H1 (cell line): ENCODE measurements at regions not wholly inside any gene's neighbourhood (a gene's known extent, or its start where the extent isn't known, plus 50 kb on each side); places are given as distances from the start of the nearest gene placed in this dataset.

Experiments
- BRCA1 ChIP-seq: IDR thresholded peaks from 2 replicates; pipeline ENCODE4 v1.6.1; 2012; ENCODE audit warnings: low read depth, low read length, improper control_type of control experiment
- CHD7 ChIP-seq: fragments of 300-600 bp; sonication (generic); IDR thresholded peaks from 2 replicates; pipeline ENCODE4 v1.7.1; 2012; ENCODE audit warnings: low read length, moderate library complexity, mild to moderate bottlenecking, inconsistent platforms; ENCODE audit not compliant: insufficient replicate concordance
- EZH2 ChIP-seq: fragments of 200-600 bp; sonication (generic); IDR thresholded peaks from 2 replicates; pipeline ENCODE4 v1.7.1; 2012; ENCODE audit warnings: low read depth, mild to moderate bottlenecking, moderate library complexity, low read length, inconsistent platforms; ENCODE audit not compliant: severe bottlenecking
- GABPA ChIP-seq: IDR thresholded peaks from 2 replicates; pipeline ENCODE4 v1.6.1; 2011; ENCODE audit warnings: mild to moderate bottlenecking, low read length, moderate library complexity, borderline replicate concordance; ENCODE audit not compliant: insufficient read depth
- KDM5A ChIP-seq: fragments of 200-600 bp; IDR thresholded peaks from 2 replicates; pipeline ENCODE4 v1.7.1; 2012; ENCODE audit warnings: mild to moderate bottlenecking, low read length, inconsistent platforms, mixed read lengths
- MAFK ChIP-seq: IDR thresholded peaks from 2 replicates; pipeline ENCODE4 v1.6.1; 2012; ENCODE audit warnings: low read depth, mild to moderate bottlenecking, improper control_type of control experiment, low read length
- POLR2A ChIP-seq, 2 experiments: IDR thresholded peaks; 1 replicate in 1 of 2; 2 replicates in 1 of 2; pipeline ENCODE4 v1.6.1; 2011; ENCODE audit warnings: low read depth in 2 of 2, low read length in 2 of 2, mild to moderate bottlenecking in 2 of 2; ENCODE audit errors: control extremely low read depth in 1 of 2
- RXRA ChIP-seq: IDR thresholded peaks from 2 replicates; pipeline ENCODE4 v1.6.1; 2011; ENCODE audit warnings: low read depth, mild to moderate bottlenecking, low read length, moderate library complexity; ENCODE audit not compliant: insufficient read depth
- SAP30 ChIP-seq: fragments of 300-600 bp; sonication (generic); IDR thresholded peaks from 2 replicates; pipeline ENCODE4 v1.7.1; 2012; ENCODE audit warnings: low read length, moderate library complexity, mild to moderate bottlenecking, inconsistent platforms; ENCODE audit not compliant: insufficient read depth, insufficient replicate concordance
- SIN3A ChIP-seq, 2 experiments: IDR thresholded peaks in 1 of 2; conservative IDR thresholded peaks in 1 of 2; 2 replicates each; pipeline ENCODE4 v1.6.1; 2011 to 2012; ENCODE audit warnings: low read length in 2 of 2, improper control_type of control experiment in 1 of 2, low read depth in 1 of 2, mild to moderate bottlenecking in 1 of 2
- SIRT6 ChIP-seq: IDR thresholded peaks from one replicate; pipeline ENCODE4 v1.7.1; 2012; ENCODE audit warnings: low read length, inconsistent platforms
- SP2 ChIP-seq: IDR thresholded peaks from 2 replicates; pipeline ENCODE4 v1.6.1; 2012; ENCODE audit warnings: mild to moderate bottlenecking, low read length, inconsistent platforms
- TAF7 ChIP-seq: optimal IDR thresholded peaks from 2 replicates; pipeline ENCODE3; 2011; ENCODE audit warnings: low read depth, mild to moderate bottlenecking, inconsistent platforms, low read length, moderate library complexity, borderline replicate concordance

- TF ChIP-seq CHD7 (no peak), BRCA1 (no peak), SP2 (no peak), RXRA (no peak), SIN3A (conservative IDR thresholded peaks at IDR 0.05 in 1 of 2, IDR thresholded peaks at IDR 0.05 in 1 of 2; ENCODE audit: low read depth in 1 of 2, low read length in 2 of 2) (no peak), TAF7 (no peak), SIRT6 (no peak), MAFK (no peak), GABPA (no peak), EZH2 (no peak), POLR2A (IDR thresholded peaks at IDR 0.05; ENCODE audit: control extremely low read depth in 1 of 2, low read depth in 2 of 2, low read length in 2 of 2) (no peak), KDM5A (no peak), SAP30 (no peak)
Measured at GRCh38 chr12:94012071-94012470, 136.3 kb upstream of the PLXNC1 start (continued).
